Sigmoid colon (tissue), 4 donors: ENCODE measurements at regions not wholly inside any gene's neighbourhood (a gene's known extent, or its start where the extent isn't known, plus 50 kb on each side); places are given as distances from the start of the nearest gene placed in this dataset.

Experiments used
- EP300 ChIP-seq, 4 donors: sonication (generic); formaldehyde crosslinking; IDR thresholded peaks; one replicate each; pipeline ENCODE4 v1.6.1; 2017; ENCODE audit warnings: antibody characterized with exemption in 4 of 4
- POLR2A ChIP-seq, 2 donors: fragments of 450-650 bp; IDR thresholded peaks; one replicate each; pipeline ENCODE4 v1.6.1; 2016; ENCODE audit warnings: antibody characterized with exemption in 2 of 2, mild to moderate bottlenecking in 2 of 2, moderate library complexity in 2 of 2
- POLR2AphosphoS5 ChIP-seq, 4 donors: sonication (generic); formaldehyde crosslinking; IDR thresholded peaks; one replicate each; pipeline ENCODE4 v1.6.1; 2017; ENCODE audit warnings: antibody characterized with exemption in 4 of 4
- TF ChIP-seq, protein P1 (sequence below), 4 experiments: fragments of 450-650 bp in 3 of 4; fragments of 200-600 bp in 1 of 4; IDR thresholded peaks; one replicate each; pipeline ENCODE4 v1.5.1; 2016 to 2019; ENCODE audit warnings: antibody characterized with exemption in 4 of 4, mild to moderate bottlenecking in 3 of 4, moderate library complexity in 2 of 4

DNA sequence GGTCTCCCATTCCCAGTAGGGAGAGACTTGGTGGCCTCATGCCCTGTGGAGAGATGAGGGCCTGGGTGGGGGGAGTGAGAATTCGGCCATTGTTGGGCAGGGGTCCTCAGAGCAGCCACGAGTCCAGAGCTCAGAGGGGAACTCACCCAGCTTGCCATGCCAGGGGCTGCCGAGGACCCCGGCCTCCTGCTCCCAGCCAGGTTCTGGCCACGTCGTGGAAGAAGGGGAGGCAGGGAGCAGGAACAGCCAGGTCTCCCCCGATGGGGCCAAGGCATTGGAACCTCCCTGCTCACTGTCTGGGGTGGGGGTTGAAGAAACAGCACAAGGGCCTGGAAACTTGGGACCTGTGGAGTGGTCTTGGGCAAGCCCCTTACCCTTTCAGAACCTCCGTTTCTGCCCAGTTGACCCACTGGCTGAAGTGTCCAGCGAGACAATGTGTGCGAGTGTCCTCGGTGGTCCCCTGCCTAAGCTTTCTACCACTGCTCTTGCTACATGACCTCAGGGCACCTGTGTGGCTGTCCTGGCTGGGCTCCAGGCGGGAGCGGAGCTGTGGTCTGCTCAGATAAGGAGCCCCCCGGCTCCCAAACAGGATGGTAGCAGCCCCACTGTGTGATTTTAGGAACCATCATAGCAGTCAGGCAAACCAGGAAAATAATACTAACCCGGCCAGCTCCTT is 74.7 kb upstream of the WNT11 start:
- TF ChIP-seq, protein P1, sequence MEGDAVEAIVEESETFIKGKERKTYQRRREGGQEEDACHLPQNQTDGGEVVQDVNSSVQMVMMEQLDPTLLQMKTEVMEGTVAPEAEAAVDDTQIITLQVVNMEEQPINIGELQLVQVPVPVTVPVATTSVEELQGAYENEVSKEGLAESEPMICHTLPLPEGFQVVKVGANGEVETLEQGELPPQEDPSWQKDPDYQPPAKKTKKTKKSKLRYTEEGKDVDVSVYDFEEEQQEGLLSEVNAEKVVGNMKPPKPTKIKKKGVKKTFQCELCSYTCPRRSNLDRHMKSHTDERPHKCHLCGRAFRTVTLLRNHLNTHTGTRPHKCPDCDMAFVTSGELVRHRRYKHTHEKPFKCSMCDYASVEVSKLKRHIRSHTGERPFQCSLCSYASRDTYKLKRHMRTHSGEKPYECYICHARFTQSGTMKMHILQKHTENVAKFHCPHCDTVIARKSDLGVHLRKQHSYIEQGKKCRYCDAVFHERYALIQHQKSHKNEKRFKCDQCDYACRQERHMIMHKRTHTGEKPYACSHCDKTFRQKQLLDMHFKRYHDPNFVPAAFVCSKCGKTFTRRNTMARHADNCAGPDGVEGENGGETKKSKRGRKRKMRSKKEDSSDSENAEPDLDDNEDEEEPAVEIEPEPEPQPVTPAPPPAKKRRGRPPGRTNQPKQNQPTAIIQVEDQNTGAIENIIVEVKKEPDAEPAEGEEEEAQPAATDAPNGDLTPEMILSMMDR (IDR thresholded peaks at IDR 0.05): no peak
- no peak for TF ChIP-seq POLR2A (IDR thresholded peaks at IDR 0.05)
- no peak for TF ChIP-seq POLR2AphosphoS5 (IDR thresholded peaks at IDR 0.05)
- no peak for TF ChIP-seq EP300 (IDR thresholded peaks at IDR 0.05)
